ENCODE measurements at regions not wholly inside any gene's neighbourhood (a gene's known extent, or its start where the extent isn't known, plus 50 kb on each side); places are given as distances from the start of the nearest gene placed in this dataset.

DNA sequence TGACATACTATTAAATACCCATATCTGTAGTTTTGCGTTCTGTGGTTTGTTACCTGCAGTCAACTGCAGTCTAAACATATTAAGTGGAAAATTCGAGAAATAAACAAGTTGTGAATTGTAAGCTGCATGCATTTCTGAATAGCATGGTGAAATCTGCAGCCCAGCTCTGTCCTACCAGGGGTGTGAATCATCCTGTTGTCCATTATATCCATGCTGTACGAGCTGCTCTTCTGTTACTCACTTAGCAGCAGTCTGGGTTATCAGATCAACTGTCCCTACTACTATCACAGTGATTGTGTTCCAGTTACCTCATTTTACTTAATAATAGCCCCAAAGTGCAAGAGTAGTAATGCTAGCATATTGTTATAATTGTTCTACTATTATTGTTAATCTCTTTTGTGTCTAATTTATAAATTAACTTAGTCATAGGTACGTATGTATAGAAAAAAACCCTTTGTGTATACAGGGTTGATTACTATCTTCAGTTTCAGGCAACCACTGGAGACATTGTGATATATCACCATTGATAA, 173.7 kb upstream of the FAT4 start:
- TF ChIP-seq, protein P1, sequence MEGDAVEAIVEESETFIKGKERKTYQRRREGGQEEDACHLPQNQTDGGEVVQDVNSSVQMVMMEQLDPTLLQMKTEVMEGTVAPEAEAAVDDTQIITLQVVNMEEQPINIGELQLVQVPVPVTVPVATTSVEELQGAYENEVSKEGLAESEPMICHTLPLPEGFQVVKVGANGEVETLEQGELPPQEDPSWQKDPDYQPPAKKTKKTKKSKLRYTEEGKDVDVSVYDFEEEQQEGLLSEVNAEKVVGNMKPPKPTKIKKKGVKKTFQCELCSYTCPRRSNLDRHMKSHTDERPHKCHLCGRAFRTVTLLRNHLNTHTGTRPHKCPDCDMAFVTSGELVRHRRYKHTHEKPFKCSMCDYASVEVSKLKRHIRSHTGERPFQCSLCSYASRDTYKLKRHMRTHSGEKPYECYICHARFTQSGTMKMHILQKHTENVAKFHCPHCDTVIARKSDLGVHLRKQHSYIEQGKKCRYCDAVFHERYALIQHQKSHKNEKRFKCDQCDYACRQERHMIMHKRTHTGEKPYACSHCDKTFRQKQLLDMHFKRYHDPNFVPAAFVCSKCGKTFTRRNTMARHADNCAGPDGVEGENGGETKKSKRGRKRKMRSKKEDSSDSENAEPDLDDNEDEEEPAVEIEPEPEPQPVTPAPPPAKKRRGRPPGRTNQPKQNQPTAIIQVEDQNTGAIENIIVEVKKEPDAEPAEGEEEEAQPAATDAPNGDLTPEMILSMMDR (IDR thresholded peaks at IDR 0.05 in 2 of 3, conservative IDR thresholded peaks at IDR 0.05 in 1 of 3; ENCODE audit: insufficient read depth in 2 of 3, low read depth in 1 of 3, low read length in 3 of 3), result no peak
- TF ChIP-seq RFX5 (IDR thresholded peaks at IDR 0.05; ENCODE audit: low read depth, low read length) (no peak), JUND (IDR thresholded peaks at IDR 0.05; ENCODE audit: borderline replicate concordance, low read depth, low read length) (no peak), JUND (tag; IDR thresholded peaks at IDR 0.05; ENCODE audit: borderline replicate concordance, low read depth, low read length) (no peak), TGIF2 (CRISPR knock-in tag; IDR thresholded peaks at IDR 0.05) (no peak), RBM34 (IDR thresholded peaks at IDR 0.05; ENCODE audit: borderline replicate concordance, insufficient read depth, low read length) (no peak), EGR1 (conservative IDR thresholded peaks at IDR 0.05) (no peak), ZNF589 (CRISPR knock-in tag; IDR thresholded peaks at IDR 0.05; ENCODE audit: low read depth) (no peak), SMC3 (conservative IDR thresholded peaks at IDR 0.05; ENCODE audit: insufficient read depth, low read depth, low read length) (no peak)
- TF ChIP-seq, protein P2, sequence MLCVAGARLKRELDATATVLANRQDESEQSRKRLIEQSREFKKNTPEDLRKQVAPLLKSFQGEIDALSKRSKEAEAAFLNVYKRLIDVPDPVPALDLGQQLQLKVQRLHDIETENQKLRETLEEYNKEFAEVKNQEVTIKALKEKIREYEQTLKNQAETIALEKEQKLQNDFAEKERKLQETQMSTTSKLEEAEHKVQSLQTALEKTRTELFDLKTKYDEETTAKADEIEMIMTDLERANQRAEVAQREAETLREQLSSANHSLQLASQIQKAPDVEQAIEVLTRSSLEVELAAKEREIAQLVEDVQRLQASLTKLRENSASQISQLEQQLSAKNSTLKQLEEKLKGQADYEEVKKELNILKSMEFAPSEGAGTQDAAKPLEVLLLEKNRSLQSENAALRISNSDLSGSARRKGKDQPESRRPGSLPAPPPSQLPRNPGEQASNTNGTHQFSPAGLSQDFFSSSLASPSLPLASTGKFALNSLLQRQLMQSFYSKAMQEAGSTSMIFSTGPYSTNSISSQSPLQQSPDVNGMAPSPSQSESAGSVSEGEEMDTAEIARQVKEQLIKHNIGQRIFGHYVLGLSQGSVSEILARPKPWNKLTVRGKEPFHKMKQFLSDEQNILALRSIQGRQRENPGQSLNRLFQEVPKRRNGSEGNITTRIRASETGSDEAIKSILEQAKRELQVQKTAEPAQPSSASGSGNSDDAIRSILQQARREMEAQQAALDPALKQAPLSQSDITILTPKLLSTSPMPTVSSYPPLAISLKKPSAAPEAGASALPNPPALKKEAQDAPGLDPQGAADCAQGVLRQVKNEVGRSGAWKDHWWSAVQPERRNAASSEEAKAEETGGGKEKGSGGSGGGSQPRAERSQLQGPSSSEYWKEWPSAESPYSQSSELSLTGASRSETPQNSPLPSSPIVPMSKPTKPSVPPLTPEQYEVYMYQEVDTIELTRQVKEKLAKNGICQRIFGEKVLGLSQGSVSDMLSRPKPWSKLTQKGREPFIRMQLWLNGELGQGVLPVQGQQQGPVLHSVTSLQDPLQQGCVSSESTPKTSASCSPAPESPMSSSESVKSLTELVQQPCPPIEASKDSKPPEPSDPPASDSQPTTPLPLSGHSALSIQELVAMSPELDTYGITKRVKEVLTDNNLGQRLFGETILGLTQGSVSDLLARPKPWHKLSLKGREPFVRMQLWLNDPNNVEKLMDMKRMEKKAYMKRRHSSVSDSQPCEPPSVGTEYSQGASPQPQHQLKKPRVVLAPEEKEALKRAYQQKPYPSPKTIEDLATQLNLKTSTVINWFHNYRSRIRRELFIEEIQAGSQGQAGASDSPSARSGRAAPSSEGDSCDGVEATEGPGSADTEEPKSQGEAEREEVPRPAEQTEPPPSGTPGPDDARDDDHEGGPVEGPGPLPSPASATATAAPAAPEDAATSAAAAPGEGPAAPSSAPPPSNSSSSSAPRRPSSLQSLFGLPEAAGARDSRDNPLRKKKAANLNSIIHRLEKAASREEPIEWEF (CRISPR knock-in tag; IDR thresholded peaks at IDR 0.05), result no peak
